SK-N-SH treated with all-trans-retinoic acid at 6 μM for 48 hours (cell line): ENCODE measurements at regions not wholly inside any gene's neighbourhood (a gene's known extent, or its start where the extent isn't known, plus 50 kb on each side); places are given as distances from the start of the nearest gene placed in this dataset.

Source experiments
- ISL1 ChIP-seq: fragments of 250-450 bp; sonication (Bioruptor Pico); IDR thresholded peaks from 2 replicates; pipeline ENCODE4 v2.1.2; 2022; ENCODE audit warnings: mild to moderate bottlenecking, moderate library complexity
- OSR1 ChIP-seq: fragments of 250-450 bp; sonication (Bioruptor Pico); IDR thresholded peaks from 2 replicates; pipeline ENCODE4 v1.8.0; 2022; ENCODE audit warnings: moderate library complexity, mild to moderate bottlenecking, inconsistent platforms
- RARB ChIP-seq: fragments of 250-450 bp; sonication (Bioruptor Pico); IDR thresholded peaks from 2 replicates; pipeline ENCODE4 v1.8.0; 2021; ENCODE audit warnings: mild to moderate bottlenecking, moderate library complexity

DNA sequence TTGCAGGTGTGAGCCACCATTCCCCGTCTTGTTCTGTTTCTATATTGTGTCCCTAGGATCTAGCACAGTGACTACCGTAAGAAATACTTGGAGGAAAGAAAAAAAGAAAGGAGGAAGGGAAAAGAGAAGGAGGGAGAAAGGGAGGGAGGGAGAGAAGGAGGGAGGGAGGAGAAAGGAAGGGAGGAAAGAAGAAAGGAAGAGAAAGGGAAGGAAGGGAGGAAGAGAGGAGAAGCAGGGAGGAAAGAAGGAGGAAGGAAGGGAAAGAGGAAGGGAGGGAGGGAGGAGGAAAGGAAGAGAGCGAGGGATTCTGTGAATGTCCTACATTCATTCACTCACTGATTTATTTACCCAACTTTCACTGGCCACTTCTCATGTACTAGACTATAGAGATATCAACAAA is 178.4 kb downstream of the MAFB start:
- TF ChIP-seq ISL1 (no peak), RARB (no peak), OSR1 (no peak)
